ENCODE measurements at regions not wholly inside any gene's neighbourhood (a gene's known extent, or its start where the extent isn't known, plus 50 kb on each side); places are given as distances from the start of the nearest gene placed in this dataset.

- no peak for DNase-seq
Observed at GRCh38 chr14:100638211-100638855, 51.1 kb upstream of the BEGAIN start.

- DNase-seq, result no peak
Observed at GRCh38 chr14:100639280-100639679, 52.1 kb upstream of the BEGAIN start.

GRCh38 chr14:100640471-100641273 lies 53.5 kb upstream of the BEGAIN start:
- no peak for DNase-seq

GRCh38 chr14:100641274-100641860 lies 54.1 kb upstream of the BEGAIN start:
- no peak for DNase-seq

GRCh38 chr14:100643426-100643825 lies 56.2 kb upstream of the BEGAIN start:
- DNase-seq, result no peak

DNA sequence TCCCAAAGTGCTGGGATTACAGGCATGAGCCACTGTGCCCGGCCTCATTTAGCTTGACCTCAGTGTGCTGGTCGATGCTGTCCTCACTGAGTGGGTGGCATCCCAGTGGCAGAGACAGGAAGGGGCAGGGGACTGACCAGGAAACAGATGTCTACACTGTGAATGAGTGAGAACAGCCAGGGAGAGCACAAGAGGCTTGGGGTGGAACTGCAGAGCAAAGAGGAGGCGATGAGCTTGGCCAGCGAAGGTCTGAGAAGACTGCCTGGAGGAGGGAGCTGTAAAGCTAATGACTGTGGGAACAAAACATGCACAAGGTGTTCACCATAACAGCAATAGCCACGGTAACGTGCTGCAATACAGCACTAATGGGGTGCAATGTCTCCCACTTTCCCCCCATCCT lies 57.2 kb upstream of the BEGAIN start:
- DNase-seq, result no peak

- no peak for DNase-seq
Observed at GRCh38 chr14:100644784-100645183, 57.6 kb upstream of the BEGAIN start.

GRCh38 chr14:100645196-100645981 lies 58.2 kb upstream of the BEGAIN start:
- DNase-seq, result peak; percentile 87

GRCh38 chr14:100645982-100646314 lies 58.7 kb upstream of the BEGAIN start:
- DNase-seq, result no peak

- DNase-seq, result no peak
Observed at GRCh38 chr14:100648474-100649172, 61.4 kb upstream of the BEGAIN start.

GRCh38 chr14:100649173-100649519 lies 61.9 kb upstream of the BEGAIN start:
- no peak for DNase-seq

DNA sequence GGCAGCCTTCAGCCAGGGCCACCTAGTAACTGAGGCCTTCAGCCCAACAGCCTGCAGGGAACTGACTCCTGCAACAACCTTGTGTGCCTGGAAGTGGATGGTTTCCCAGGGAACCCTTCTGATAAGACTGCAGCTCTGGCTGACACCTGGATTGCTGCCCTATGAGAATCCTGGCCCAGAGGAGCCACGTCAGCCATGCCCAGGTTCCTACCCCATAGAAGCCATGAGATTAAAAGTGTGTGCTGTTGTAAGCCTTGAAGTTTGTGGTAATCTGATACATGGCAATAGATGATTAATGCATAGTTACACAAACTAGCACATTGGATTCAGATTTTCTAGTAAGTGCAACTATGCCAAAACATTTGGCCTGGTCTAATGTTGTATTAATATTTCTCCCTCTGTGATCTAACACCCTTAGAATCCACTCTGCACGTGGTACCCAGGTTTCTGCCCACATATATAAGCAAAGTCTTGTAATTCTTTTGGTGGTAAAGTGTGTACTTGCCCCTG lies 64.8 kb upstream of the BEGAIN start:
- DNase-seq, result no peak

DNA sequence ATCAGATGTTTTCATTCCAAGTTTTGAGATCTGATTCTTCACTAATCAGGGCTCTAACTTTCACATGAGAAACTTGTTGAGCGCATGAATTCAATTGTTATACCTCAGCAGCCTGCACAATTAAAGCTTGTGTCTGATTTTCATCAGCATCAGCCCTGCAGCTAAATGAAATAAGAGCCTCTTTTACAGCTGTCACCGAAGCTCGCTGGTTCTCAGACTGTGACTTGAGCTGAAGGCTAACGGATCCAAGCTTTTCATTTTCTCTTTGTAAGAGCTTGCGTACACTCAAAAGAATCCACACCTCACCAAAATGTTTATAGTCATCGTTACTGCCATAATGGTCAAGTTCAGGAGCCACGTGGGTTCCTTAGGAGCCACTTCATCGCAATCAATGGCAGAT lies 65.5 kb upstream of the BEGAIN start:
- no peak for DNase-seq

DNA sequence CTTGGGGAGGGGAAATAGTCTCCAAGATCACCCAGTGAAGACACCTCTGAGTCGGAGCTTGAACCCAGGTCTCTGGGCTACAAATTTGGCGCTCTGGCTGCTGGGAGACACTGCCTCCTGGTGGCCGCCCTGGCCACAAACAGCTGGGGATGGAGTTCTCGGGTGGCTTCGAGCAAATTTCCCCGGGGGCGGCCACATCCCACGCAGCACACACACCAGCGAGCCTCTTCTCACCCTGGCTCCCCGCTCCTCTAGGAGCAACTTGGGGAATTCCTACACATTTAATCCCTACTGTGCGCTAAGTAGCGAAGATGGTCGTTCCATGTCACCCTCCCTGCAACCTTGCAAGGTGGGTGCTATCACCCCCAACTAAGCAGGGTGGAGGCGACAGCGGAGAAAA lies 66.2 kb upstream of the BEGAIN start:
- no peak for DNase-seq

DNA sequence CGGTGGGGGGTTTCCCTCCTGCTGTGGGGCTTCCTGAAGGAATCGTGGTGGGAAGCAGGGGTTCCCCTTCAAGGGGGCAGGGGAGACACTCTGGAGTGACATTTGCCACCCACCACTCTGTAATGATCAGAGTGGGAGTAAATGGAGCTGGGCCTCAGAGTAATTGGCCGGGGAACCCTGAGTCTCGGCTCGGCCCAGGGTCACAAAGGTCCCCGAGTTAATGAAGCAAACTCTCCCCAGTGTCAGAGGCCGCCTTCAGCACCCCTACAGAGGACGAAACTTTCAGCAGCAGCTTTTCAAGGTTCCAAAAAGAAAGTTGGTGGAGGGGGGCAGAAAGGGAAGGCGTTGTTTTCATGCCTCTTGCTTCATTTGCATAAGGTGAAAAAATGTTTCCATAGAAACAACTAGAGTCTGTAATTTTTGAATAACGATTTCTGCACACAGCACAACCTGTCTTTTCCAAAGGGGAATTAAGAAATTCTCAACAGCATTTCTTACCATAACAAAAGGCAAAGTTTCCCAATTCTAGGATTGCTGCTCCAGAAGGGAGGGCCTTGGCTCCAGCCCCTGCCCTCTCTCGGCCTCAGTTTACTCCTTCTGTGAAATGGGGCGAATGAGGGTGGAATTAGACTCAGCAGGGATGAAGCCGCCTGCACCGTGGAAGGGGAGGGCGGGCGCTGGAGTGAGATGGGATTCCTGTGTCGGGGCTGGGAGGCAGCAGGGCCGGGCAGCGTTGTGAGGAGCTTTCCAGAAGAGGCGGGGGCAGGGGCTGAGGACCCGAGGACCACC lies 67.0 kb upstream of the BEGAIN start:
- DNase-seq, result no peak

DNA sequence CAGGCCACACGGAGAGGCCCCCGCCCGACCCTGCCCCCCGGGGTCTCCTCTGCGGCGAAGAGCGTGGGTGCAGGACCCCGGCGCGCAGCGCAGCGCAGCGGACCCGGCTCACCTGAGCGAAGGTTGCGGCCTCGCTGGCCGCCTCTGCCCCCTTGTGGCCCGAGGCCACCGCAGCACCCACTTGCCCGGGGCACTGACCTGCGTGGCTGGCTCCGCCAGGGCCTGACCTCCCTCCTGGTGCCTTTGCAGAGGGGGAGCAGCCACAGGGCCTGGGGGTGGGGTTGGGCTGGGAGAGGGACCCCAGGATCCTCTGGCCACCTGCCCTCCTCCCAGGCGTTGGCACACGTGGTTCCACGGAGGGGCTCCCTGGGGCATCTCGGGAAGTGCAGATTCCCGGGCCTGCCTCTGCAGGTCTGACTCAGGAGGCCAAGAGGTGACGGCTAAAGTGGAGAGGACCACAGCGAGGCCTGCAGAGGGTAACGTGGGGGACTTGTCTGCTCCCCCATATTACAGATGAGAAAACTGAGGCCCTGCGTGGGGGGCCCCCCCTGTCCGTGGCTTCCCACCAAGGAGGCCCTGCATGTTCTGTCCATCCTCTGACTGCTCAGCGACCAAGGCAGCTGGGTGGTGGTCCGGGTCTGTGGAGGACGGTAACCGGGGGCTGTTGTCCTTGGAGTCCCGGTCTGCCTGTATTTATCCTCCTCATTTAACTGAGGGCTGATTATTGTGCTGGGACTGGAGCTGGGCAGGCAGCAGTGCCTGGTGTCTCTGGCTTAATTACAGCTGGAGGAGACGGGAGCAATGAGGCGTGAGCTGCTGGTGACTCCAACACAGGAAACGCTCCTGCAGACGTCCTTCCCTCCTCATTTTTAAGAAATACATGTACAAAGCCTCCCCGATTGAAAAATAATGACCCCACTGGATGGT lies 67.9 kb upstream of the BEGAIN start:
- no peak for DNase-seq

- DNase-seq, result no peak
Observed at GRCh38 chr14:100655741-100656085, 68.5 kb upstream of the BEGAIN start.

GRCh38 chr14:100656996-100657395 lies 69.7 kb upstream of the DLK1 start:
- DNase-seq, result no peak

- no peak for DNase-seq
Observed at GRCh38 chr14:100657780-100658179, 68.9 kb upstream of the DLK1 start.

GRCh38 chr14:100658181-100658886 lies 68.4 kb upstream of the DLK1 start:
- no peak for DNase-seq

All from left hindlimb (tissue), 1 donor.